ENCODE measurements at regions not wholly inside any gene's neighbourhood (a gene's known extent, or its start where the extent isn't known, plus 50 kb on each side); places are given as distances from the start of the nearest gene placed in this dataset.

- TF ChIP-seq EZH2 (IDR thresholded peaks at IDR 0.05; ENCODE audit: borderline replicate concordance): no peak
- TF ChIP-seq CTCF (IDR thresholded peaks at IDR 0.05; ENCODE audit: poor library complexity): no peak
- no peak for TF ChIP-seq EZH2phosphoT487 (IDR thresholded peaks at IDR 0.05; ENCODE audit: low read depth, severe bottlenecking, unreplicated experiment)
These were observed 127.8 kb upstream of the SPACA7 start for GRCh38 chr13:112248406-112248760.
